DMS 273 (cell line): ENCODE measurements at regions not wholly inside any gene's neighbourhood (a gene's known extent, or its start where the extent isn't known, plus 50 kb on each side); places are given as distances from the start of the nearest gene placed in this dataset.

Experiments
- DNase-seq: peaks from one replicate; lab custom pipeline; 2025; ENCODE audit not compliant: unreplicated experiment; lab: John Stamatoyannopoulos, UW

- no peak for DNase-seq
These were observed 244.9 kb upstream of the AGA start for GRCh38 chr4:177687117-177687516.

- no peak for DNase-seq
These were observed 250.7 kb upstream of the AGA start for GRCh38 chr4:177692907-177693306.

DNA sequence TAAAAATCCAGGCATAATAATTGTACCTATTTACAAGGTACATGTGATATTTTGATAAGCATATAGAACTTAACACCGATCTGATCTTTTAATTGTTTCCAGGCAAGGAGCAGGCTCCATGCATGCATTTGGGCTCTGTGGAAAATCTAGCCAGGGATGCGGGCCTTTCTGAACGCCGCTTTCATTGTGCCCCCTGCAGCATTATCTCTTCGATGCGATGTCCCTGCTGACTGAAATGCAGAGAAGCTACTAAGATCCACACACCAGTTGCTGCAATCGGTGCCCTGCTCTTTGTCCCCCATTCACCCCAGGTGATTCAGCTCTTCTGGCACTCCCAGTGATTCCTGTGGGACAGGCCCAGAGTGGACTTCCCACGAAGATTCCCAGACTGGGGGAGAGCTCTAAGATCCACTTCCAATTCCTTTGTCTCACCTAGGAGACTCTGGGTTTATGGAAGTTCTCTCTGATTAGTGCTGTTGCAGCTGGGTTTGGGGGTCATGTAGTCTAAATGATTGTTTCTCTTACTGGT is 254.3 kb upstream of the AGA start:
- DNase-seq: no peak

GRCh38 chr4:177699365-177700213 is 257.4 kb upstream of the AGA start:
- DNase-seq: no peak

- DNase-seq: no peak
These were observed 264.7 kb upstream of the AGA start for GRCh38 chr4:177706916-177707315.

- no peak for DNase-seq
These were observed 271.2 kb upstream of the AGA start for GRCh38 chr4:177713454-177713853.

DNA sequence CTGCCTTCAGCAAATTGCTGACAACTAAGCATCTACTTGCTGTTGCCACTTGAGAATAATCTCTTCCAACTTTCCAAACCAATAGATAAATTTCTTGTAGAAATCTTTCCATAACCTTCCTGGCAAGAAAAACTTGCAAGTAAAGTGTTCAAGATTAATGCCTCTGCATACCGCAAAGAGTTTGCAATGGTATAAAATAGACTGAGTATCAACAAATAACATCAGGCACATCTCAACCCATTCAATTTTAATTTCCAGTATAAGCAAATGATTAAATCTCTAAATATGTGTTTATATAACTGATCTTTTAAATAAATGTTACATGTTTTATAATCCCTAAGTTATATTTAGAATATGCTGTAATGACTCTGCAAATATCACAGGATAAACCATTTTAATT is 275.2 kb upstream of the AGA start:
- no peak for DNase-seq

DNA sequence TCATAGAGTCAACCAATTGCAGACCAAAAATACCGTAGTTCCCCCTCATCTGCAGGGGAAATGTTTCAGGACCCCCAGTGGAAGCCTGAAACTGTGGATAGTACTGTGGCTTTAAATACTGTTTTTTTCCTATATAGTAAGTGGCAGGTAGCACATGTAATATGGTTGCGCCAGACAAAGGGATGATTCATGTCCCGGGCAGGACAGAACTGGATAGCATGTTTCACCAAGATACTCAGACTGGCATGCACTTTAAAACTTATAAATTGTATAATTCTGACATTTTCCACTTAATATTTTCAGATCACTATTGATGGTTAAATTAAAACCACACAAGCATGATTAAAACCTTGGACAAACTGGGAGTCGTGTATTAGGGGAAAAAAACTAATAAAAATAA is 276.3 kb upstream of the AGA start:
- DNase-seq: no peak

DNA sequence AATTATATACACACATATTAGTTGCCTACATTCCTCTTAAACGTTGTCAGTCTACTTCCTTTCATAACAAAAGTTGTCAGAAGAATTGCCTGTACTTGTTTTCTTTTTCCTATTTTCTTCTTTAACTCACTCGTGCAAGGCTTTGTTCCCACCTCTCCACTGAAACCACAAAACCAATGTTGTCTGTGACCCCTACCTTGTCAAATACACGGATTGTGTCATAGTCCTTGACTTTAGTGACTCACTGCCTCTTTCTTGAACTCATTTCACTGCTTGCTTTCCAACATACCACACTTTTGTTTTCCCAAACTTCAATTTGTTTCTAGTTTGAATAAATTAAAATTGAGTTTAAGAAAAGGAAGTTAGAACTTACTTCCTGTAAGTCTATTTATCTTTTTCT is 283.9 kb upstream of the AGA start:
- DNase-seq: no peak

GRCh38 chr4:177728361-177729152 is 286.3 kb upstream of the AGA start:
- DNase-seq: no peak

GRCh38 chr4:177729681-177730080 is 287.4 kb upstream of the AGA start:
- DNase-seq: no peak

DNA sequence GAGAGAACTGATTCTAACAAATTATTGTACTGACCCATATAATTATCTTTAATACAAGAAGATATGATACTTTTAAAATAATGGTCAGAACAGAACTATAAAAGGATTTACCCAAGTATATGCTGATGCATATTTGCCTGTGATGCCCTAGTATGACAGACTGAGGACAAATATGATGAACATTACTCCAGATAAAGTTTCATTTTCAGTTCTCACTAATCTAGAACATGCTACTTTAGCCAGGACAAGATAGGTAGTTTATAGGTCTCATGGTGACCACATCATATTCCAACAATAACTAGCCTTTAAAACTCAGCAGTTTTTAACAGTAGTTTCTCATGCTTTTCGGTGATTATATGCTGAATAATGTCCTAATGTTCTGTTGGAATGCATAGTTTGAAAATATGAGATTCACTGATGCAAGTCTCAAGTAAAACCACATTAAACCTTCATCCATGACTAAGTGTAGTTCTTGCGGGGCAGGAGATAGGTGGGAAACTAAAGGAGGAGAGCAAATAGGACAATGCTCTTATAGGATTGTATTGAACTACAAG is 295.2 kb upstream of the AGA start:
- DNase-seq: no peak

GRCh38 chr4:177740563-177740962 is 298.3 kb upstream of the AGA start:
- DNase-seq: no peak

DNA sequence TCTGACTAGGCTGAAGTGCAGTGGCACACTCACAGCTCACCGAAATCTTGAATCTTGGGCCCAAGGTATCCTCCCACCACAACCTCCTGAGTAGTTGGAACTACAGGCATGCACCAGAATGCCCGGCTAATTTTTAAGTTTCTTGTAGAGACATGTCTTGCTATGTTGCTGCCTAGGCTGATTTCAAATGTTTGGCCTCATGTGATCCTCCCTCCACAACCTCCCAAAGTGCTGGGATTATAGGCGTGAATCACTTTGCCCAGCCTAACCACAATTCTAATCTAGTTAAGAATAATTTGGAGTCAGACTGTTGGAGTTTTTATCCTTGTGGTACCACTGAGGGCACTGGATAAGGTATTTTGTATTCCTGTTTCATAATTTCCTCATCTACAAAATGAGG is 317.5 kb upstream of the AGA start:
- DNase-seq: no peak

- no peak for DNase-seq
These were observed 319.5 kb upstream of the AGA start for GRCh38 chr4:177761692-177762091.

GRCh38 chr4:177769155-177769554 is 326.9 kb upstream of the AGA start:
- DNase-seq: no peak

DNA sequence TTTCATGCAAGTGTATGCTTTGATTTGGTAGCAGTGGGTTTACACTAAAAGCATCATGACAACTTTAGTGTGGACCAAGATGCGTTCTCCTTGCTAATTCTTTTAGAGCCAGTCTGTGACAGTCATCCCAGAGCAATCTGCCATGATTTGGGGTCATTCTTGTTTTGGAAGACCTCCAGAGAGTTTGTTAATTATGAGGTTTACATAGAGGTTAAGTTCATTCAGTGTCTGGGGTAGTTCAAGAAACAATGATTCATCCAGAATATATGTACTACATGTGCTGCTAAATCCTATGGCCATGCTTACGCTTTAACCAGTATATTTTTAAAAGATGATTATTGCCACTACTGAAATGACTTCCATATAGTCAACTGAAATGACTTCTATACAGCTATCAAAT is 328.5 kb upstream of the AGA start:
- DNase-seq: no peak

DNA sequence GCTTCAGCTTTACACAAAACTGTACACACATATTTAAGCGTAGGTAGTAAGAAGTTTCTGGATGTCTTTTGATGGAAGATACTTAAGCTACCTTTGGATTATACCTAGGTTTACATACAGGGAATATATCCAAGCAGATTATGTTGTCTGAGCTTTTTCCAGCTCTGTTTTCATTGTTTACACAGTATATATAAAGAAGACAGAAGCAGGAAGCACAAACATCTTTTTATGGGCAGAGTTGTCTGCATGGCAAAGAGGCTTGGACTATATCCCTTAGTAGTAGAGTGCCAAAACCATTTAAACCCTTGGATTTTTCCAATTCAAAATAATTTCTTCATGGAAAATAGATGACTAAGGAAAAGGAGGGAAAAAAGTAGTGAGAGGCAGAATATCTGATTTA is 329.4 kb upstream of the AGA start:
- DNase-seq: no peak

DNA sequence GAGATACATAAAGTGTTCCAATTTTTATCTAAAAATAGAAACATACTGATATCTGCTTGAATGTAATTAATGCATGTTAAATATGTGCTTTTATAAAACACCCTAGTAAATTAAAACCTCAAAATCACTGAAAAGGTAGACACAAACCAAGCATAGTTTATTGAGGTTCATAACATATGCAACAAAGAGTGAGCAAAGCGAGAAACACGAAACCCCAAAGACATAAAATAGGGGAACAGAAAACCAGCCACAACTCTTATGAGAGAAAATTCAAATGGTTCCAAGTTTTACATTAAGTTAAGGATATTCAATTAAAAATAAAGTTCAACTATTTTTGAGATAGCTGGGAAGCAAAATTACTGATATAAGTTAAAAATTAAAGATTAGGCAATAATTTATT is 336.4 kb upstream of the AGA start:
- DNase-seq: no peak

- DNase-seq: no peak
These were observed 342.8 kb upstream of the AGA start for GRCh38 chr4:177785000-177785399.

DNA sequence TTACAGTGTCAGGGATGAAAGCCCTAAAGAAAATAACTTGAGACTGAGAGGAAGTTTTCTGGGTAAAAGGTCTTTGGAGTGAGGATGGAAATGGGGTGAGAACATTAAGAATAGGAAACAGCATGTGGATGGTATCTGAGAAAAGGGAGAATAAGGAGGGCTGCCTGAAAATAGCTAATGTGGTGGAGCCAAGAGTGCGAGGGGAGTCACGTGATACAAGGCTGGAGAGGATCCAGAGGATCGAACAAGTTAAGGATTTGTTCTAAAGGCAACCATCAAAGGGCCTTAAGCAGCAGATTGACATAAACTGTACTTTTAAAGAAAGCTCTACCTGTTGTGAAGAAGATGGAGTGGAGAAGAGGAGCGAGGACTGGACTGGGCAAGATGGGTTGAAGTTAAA is 347.4 kb upstream of the AGA start:
- DNase-seq: no peak

- no peak for DNase-seq
These were observed 349.0 kb upstream of the AGA start for GRCh38 chr4:177791188-177791587.
